ENCODE measurements at regions not wholly inside any gene's neighbourhood (a gene's known extent, or its start where the extent isn't known, plus 50 kb on each side); places are given as distances from the start of the nearest gene placed in this dataset.

- no peak for TF ChIP-seq CTCF (IDR thresholded peaks at IDR 0.05; ENCODE audit: insufficient read depth, low read depth, low read length)
- TF ChIP-seq EZH2 (IDR thresholded peaks at IDR 0.05; ENCODE audit: insufficient read depth, low read length) = no peak
Observed at GRCh38 chr4:60565558-60565957, 634.6 kb upstream of the ADGRL3 start.

Data from astrocyte (in vitro differentiated cells and primary cell).